ENCODE measurements at regions not wholly inside any gene's neighbourhood (a gene's known extent, or its start where the extent isn't known, plus 50 kb on each side); places are given as distances from the start of the nearest gene placed in this dataset.

GRCh38 chr9:87824216-87824875 lies 58.3 kb upstream of the SPATA31E1 start:
- no peak for DNase-seq

GRCh38 chr9:87824886-87825285 lies 57.8 kb upstream of the SPATA31E1 start:
- DNase-seq, result no peak

GRCh38 chr9:87826331-87826730 lies 56.3 kb upstream of the SPATA31E1 start:
- DNase-seq, result no peak

- no peak for DNase-seq
Measured at GRCh38 chr9:87827341-87827740, 55.3 kb upstream of the SPATA31E1 start.

- no peak for DNase-seq
Measured at GRCh38 chr9:87829756-87830155, 52.9 kb upstream of the SPATA31E1 start.

GRCh38 chr9:87830446-87830845 lies 52.2 kb upstream of the SPATA31E1 start:
- DNase-seq, result no peak

- DNase-seq, result no peak
Measured at GRCh38 chr9:87831159-87831558, 51.5 kb upstream of the SPATA31E1 start.
